MCF 10A (cell line): ENCODE measurements at regions not wholly inside any gene's neighbourhood (a gene's known extent, or its start where the extent isn't known, plus 50 kb on each side); places are given as distances from the start of the nearest gene placed in this dataset.

ENCODE experiments used
- BruUV-seq: library from RNA; stranded (reverse); fragments of 400-500 nt; replicated peaks from 2 replicates; lab custom pipeline; 2021; lab: Mats Ljungman, UMichigan
- CTCF ChIA-PET: fragments of 300-600 bp; sonication (Branson Sonifier 250); formaldehyde crosslinking; extraction: SDS; loops from one replicate; lab custom pipeline; 2021; ENCODE audit warnings: antibody characterized with exemption, inconsistent platforms; lab: Yijun Ruan, JAX
- POLR2A ChIA-PET: fragments of 300-600, 350-650 bp; sonication (Branson Sonifier 250); formaldehyde crosslinking; extraction: SDS; loops from one replicate; lab custom pipeline; 2020; ENCODE audit warnings: antibody characterized with exemption, inconsistent platforms; lab: Yijun Ruan, JAX
- DNase-seq: peaks from one replicate; pipeline ENCODE4 v3.0.0-alpha.2; 2018; ENCODE audit not compliant: unreplicated experiment
- H3K27ac Mint-ChIP-seq: one replicate; pipeline ENCODE4 v1.8.0; 2022; ENCODE audit warnings: mild to moderate bottlenecking, low read depth, mixed read lengths; ENCODE audit not compliant: unreplicated experiment
- H3K27me3 Mint-ChIP-seq: one replicate; pipeline ENCODE4 v1.8.0; 2022; ENCODE audit warnings: mixed read lengths; ENCODE audit not compliant: insufficient read depth, unreplicated experiment
- H3K36me3 Mint-ChIP-seq: one replicate; pipeline ENCODE4 v1.8.0; 2022; ENCODE audit warnings: mild to moderate bottlenecking, moderate library complexity, mixed read lengths; ENCODE audit not compliant: insufficient read depth, unreplicated experiment
- H3K4me1 Mint-ChIP-seq: one replicate; pipeline ENCODE4 v1.8.0; 2022; ENCODE audit warnings: mixed read lengths; ENCODE audit not compliant: insufficient read depth, unreplicated experiment
- H3K4me3 Mint-ChIP-seq: one replicate; pipeline ENCODE4 v1.8.0; 2022; ENCODE audit warnings: mild to moderate bottlenecking, moderate library complexity, mixed read lengths; ENCODE audit not compliant: unreplicated experiment
- H3K9me3 Mint-ChIP-seq: one replicate; pipeline ENCODE4 v1.8.0; 2022; ENCODE audit warnings: mixed read lengths; ENCODE audit not compliant: unreplicated experiment
- CTCF ChIP-seq: fragments of 200-600 bp; IDR thresholded peaks from one replicate; pipeline ENCODE4 v1.8.0; 2022; ENCODE audit warnings: antibody characterized with exemption, mild to moderate bottlenecking; ENCODE audit not compliant: unreplicated experiment
- intact Hi-C: fragments of 100-400 bp; cut with micrococcal nuclease; formaldehyde crosslinking; loops from 2 replicates; pipeline ENCODE4 v1.14.1; 2022

- peaks cover 11% of the 10 kb centered on the region for H3K4me1 Mint-ChIP-seq
- ChIA-PET POLR2A (no interaction called here), CTCF (interaction anchor here (0.6 to 1.9 kb wide), 2 partner anchors 16 to 17 kb away, joined by 3 to 10 read pairs; no protein-coding TSS in a partner anchor)
- no peak overlapping the region for H3K27ac Mint-ChIP-seq
- no peaks in the 10 kb centered on the region for H3K36me3 Mint-ChIP-seq
- intact Hi-C loops, result no loop called here
- no peaks in the 10 kb centered on the region for H3K27me3 Mint-ChIP-seq
- no peak overlapping the region for H3K4me3 Mint-ChIP-seq
- H3K9me3 Mint-ChIP-seq, result no peaks in the 10 kb centered on the region
- DNase-seq, result no peak
- TF ChIP-seq CTCF, result no peak
- BruUV-seq, result no TSS peak
Measured at GRCh38 chr1:21352586-21352985, 62.3 kb upstream of the ECE1 start.

GRCh38 chr1:21351901-21352300, 61.6 kb upstream of the ECE1 start:
- H3K36me3 Mint-ChIP-seq, result no peaks in the 10 kb centered on the region
- no peak overlapping the region for H3K4me3 Mint-ChIP-seq
- intact Hi-C loops, result no loop called here
- no TSS peak for BruUV-seq
- TF ChIP-seq CTCF, result no peak
- peaks cover 11% of the 10 kb centered on the region for H3K4me1 Mint-ChIP-seq
- CTCF ChIA-PET, result interaction anchor here (0.8 to 1.9 kb wide), 2 partner anchors 9 to 16 kb away, joined by 4 to 10 read pairs; no protein-coding TSS in a partner anchor
- no peak overlapping the region for H3K27ac Mint-ChIP-seq
- POLR2A ChIA-PET, result interaction anchor here (0.6 kb wide), 1 partner anchor 1105 kb away, joined by 3 read pairs; no protein-coding TSS in a partner anchor
- no peak for DNase-seq
- no peaks in the 10 kb centered on the region for H3K9me3 Mint-ChIP-seq
- no peaks in the 10 kb centered on the region for H3K27me3 Mint-ChIP-seq

- ChIA-PET POLR2A (no interaction called here), CTCF (no interaction called here)
- no peak for TF ChIP-seq CTCF
- intact Hi-C loops, result no loop called here
- Mint-ChIP-seq H3K27me3 (no peaks in the 10 kb centered on the region), H3K4me3 (no peak overlapping the region), H3K9me3 (no peaks in the 10 kb centered on the region), H3K36me3 (no peaks in the 10 kb centered on the region), H3K27ac (no peak overlapping the region), H3K4me1 (no peaks in the 10 kb centered on the region)
- no TSS peak for BruUV-seq
- DNase-seq, result no peak
Measured at GRCh38 chr1:21350202-21350885, 60.1 kb upstream of the ECE1 start.

- POLR2A ChIA-PET, result no interaction called here
- TF ChIP-seq CTCF, result no peak
- H3K27me3 Mint-ChIP-seq, result no peaks in the 10 kb centered on the region
- DNase-seq, result no peak
- no peak overlapping the region for H3K4me3 Mint-ChIP-seq
- intact Hi-C loops, result no loop called here
- CTCF ChIA-PET, result interaction anchor here (1.6 kb wide), 1 partner anchor 19 kb away, joined by 4 read pairs; no protein-coding TSS in a partner anchor
- H3K9me3 Mint-ChIP-seq, result no peaks in the 10 kb centered on the region
- no peak overlapping the region for H3K27ac Mint-ChIP-seq
- no TSS peak for BruUV-seq
- no peaks in the 10 kb centered on the region for H3K4me1 Mint-ChIP-seq
- H3K36me3 Mint-ChIP-seq, result no peaks in the 10 kb centered on the region
Measured at GRCh38 chr1:21349693-21350092, 59.4 kb upstream of the ECE1 start.
